Type B pancreatic cell (in vitro differentiated cells): ENCODE measurements at regions not wholly inside any gene's neighbourhood (a gene's known extent, or its start where the extent isn't known, plus 50 kb on each side); places are given as distances from the start of the nearest gene placed in this dataset.

Source experiments
- DNase-seq: peaks from one replicate; pipeline ENCODE4 v3.0.0; 2021; ENCODE audit warnings: mixed read lengths; ENCODE audit not compliant: unreplicated experiment; ENCODE audit errors: extremely low spot score
- H3K27ac Mint-ChIP-seq: 2 replicates; pipeline ENCODE4 v1.8.0; 2021; ENCODE audit warnings: mild to moderate bottlenecking, mixed read lengths
- H3K27me3 Mint-ChIP-seq: 2 replicates; pipeline ENCODE4 v1.8.0; 2021; ENCODE audit warnings: mixed read lengths
- H3K36me3 Mint-ChIP-seq: 2 replicates; pipeline ENCODE4 v1.8.0; 2021; ENCODE audit warnings: mixed read lengths
- H3K4me1 Mint-ChIP-seq: one replicate; pipeline ENCODE4 v1.8.0; 2021; ENCODE audit warnings: mixed read lengths; ENCODE audit not compliant: unreplicated experiment
- H3K4me3 Mint-ChIP-seq: 2 replicates; pipeline ENCODE4 v1.8.0; 2021; ENCODE audit warnings: mild to moderate bottlenecking, mixed read lengths
- H3K9me3 Mint-ChIP-seq: 2 replicates; pipeline ENCODE4 v1.8.0; 2021; ENCODE audit warnings: mixed read lengths
- CTCF ChIP-seq: fragments of 200-600 bp; sonication (generic); conservative IDR thresholded peaks from 2 replicates; pipeline ENCODE4 v1.5.0; 2021; ENCODE audit warnings: antibody characterized with exemption, mild to moderate bottlenecking

- H3K36me3 Mint-ChIP-seq = no peaks in the 10 kb centered on the region
- H3K27me3 Mint-ChIP-seq = no peaks in the 10 kb centered on the region
- no peak for DNase-seq
- H3K9me3 Mint-ChIP-seq = no peaks in the 10 kb centered on the region
- no peak overlapping the region for H3K27ac Mint-ChIP-seq
- H3K4me1 Mint-ChIP-seq = no peaks in the 10 kb centered on the region
- no peak overlapping the region for H3K4me3 Mint-ChIP-seq
- TF ChIP-seq CTCF = no peak
These were observed 390.0 kb downstream of the ARL4A start for GRCh38 chr7:13077466-13077865.

GRCh38 chr7:13078105-13078504, 390.7 kb downstream of the ARL4A start:
- DNase-seq = no peak
- TF ChIP-seq CTCF = no peak
- H3K27me3 Mint-ChIP-seq = no peaks in the 10 kb centered on the region
- no peaks in the 10 kb centered on the region for H3K9me3 Mint-ChIP-seq
- no peak overlapping the region for H3K4me3 Mint-ChIP-seq
- H3K27ac Mint-ChIP-seq = no peak overlapping the region
- no peaks in the 10 kb centered on the region for H3K4me1 Mint-ChIP-seq
- no peaks in the 10 kb centered on the region for H3K36me3 Mint-ChIP-seq

- no peak overlapping the region for H3K27ac Mint-ChIP-seq
- no peak overlapping the region for H3K4me3 Mint-ChIP-seq
- no peak for TF ChIP-seq CTCF
- no peak for DNase-seq
- no peaks in the 10 kb centered on the region for H3K27me3 Mint-ChIP-seq
- H3K4me1 Mint-ChIP-seq = no peaks in the 10 kb centered on the region
- H3K9me3 Mint-ChIP-seq = no peaks in the 10 kb centered on the region
- no peaks in the 10 kb centered on the region for H3K36me3 Mint-ChIP-seq
These were observed 403.5 kb downstream of the ARL4A start for GRCh38 chr7:13090959-13091358.

GRCh38 chr7:13091974-13092707, 404.7 kb downstream of the ARL4A start:
- no peaks in the 10 kb centered on the region for H3K36me3 Mint-ChIP-seq
- no peaks in the 10 kb centered on the region for H3K4me1 Mint-ChIP-seq

GRCh38 chr7:13092708-13093005, 405.2 kb downstream of the ARL4A start:
- no peak for DNase-seq
- no peaks in the 10 kb centered on the region for H3K36me3 Mint-ChIP-seq
- no peak overlapping the region for H3K27ac Mint-ChIP-seq
- H3K27me3 Mint-ChIP-seq = no peaks in the 10 kb centered on the region
- no peak for TF ChIP-seq CTCF
- H3K9me3 Mint-ChIP-seq = no peaks in the 10 kb centered on the region
- no peaks in the 10 kb centered on the region for H3K4me1 Mint-ChIP-seq
- no peak overlapping the region for H3K4me3 Mint-ChIP-seq

More at GRCh38 chr7:13091974-13092707, 404.7 kb downstream of the ARL4A start:
- H3K27me3 Mint-ChIP-seq = no peaks in the 10 kb centered on the region
- H3K4me3 Mint-ChIP-seq = no peak overlapping the region
- no peak for DNase-seq
- no peak overlapping the region for H3K27ac Mint-ChIP-seq
- H3K9me3 Mint-ChIP-seq = no peaks in the 10 kb centered on the region
- no peak for TF ChIP-seq CTCF

- H3K4me3 Mint-ChIP-seq = no peak overlapping the region
- no peak for DNase-seq
- H3K36me3 Mint-ChIP-seq = no peaks in the 10 kb centered on the region
- no peak overlapping the region for H3K27ac Mint-ChIP-seq
- no peaks in the 10 kb centered on the region for H3K4me1 Mint-ChIP-seq
- no peaks in the 10 kb centered on the region for H3K9me3 Mint-ChIP-seq
- H3K27me3 Mint-ChIP-seq = no peaks in the 10 kb centered on the region
- no peak for TF ChIP-seq CTCF
These were observed 405.7 kb downstream of the ARL4A start for GRCh38 chr7:13093160-13093559.
